NCI-H2081 treated with DMSO at 0.1 percent for 48 hours (cell line): ENCODE measurements at regions not wholly inside any gene's neighbourhood (a gene's known extent, or its start where the extent isn't known, plus 50 kb on each side); places are given as distances from the start of the nearest gene placed in this dataset.

Experiments used
- DNase-seq: peaks from one replicate; lab custom pipeline; 2025; lab: John Stamatoyannopoulos, UW

DNA sequence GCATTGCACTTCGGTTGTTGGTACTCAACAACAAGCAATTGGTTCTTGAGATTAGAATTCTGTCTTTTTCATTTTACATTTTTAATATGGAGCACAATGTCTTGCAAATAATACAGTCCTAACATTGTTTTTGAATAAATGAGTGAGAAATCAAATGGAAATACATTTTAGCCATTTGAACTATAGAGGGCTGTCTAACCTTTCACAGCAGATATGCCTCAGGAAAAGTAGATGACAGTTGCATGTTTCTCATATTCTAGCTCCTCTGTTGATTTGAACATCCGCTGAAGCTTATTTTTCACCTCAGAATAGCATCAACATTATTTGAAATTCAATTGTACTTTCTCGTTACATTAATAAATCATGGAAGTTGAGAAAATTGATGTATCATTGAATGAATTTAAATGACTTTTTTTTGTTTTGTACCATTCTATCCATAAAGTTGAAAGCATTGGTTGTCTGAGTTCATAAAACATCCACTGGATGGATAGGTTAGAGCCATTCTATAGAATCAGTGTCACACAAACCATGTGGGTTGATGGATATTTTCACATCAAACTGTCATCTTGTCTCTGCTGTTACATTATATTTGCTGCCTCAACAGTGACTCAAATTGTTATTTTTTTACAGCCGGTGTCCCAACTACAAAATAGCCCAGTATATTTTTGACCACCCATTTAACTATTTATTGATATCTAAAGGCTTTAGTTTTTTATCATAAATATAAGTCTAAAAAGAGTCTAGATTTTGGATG is 928.3 kb downstream of the NSUN3 start:
- no peak for DNase-seq

DNA sequence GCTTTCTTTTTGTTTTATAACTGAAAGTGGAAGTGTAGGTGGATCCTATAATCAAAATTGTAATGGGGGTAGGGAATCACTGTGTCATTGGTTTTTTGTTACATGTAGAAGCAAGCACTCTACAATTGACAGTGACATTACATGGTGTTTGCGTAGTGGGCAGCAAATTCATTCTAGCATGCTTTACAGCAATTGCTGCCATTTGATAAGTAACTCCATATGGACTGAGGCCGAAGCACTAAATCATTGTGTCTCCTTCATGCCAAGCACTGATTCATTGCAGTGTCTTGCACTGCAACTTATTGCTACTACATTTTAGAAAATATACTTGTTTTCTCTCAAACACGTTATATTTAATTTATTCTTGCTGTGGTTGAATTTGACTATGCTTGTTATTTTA is 933.9 kb downstream of the NSUN3 start:
- no peak for DNase-seq

GRCh38 chr3:95002438-95003046 is 939.7 kb downstream of the NSUN3 start:
- peak; percentile 48 for DNase-seq

- no peak for DNase-seq
These were observed 965.8 kb downstream of the NSUN3 start for GRCh38 chr3:95028688-95029087.

DNA sequence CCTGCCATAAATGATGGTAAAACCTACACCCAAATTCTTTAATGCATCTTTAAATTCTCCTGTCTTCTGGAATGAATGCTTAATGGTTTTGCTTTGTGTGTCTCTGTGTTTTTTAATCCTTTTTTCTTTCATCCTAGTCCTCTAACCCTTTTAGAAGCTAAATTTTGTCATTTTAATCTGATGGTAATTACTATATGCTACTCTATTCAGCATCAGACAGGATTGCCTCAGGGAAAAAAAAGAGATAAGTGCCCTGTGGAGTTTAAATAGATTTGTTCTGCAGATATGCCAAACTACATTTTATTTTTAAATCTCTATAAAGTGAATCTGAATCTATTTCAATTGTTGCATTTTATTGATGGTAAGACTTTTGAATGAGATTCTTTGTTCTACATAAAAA is 966.8 kb downstream of the NSUN3 start:
- no peak for DNase-seq

DNA sequence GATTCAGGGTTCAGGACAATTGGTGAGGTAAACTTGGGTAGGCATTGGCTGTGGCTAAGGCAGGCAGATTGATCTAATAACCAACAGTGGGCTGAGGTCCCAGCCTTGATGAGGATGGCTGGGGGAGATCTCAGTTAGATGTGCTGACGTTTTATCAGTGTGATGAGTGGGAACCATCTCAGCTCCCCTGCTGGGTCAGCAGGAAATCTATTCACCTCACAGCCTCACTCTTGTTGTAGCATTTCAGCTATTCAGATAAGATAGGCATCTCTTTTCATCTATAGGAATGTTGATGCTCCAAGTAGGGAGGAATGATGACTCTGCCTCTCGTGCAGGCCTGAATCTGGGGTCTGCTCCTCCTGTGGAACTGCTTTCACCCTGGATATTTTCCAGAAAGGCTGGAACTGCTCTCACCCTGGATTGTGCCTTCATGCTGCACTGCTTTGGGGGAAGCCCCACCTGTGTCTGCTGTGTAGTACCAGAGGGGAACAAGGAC is 973.7 kb downstream of the NSUN3 start:
- DNase-seq, result no peak

- no peak for DNase-seq
These were observed 974.2 kb downstream of the NSUN3 start for GRCh38 chr3:95037097-95037496.

DNA sequence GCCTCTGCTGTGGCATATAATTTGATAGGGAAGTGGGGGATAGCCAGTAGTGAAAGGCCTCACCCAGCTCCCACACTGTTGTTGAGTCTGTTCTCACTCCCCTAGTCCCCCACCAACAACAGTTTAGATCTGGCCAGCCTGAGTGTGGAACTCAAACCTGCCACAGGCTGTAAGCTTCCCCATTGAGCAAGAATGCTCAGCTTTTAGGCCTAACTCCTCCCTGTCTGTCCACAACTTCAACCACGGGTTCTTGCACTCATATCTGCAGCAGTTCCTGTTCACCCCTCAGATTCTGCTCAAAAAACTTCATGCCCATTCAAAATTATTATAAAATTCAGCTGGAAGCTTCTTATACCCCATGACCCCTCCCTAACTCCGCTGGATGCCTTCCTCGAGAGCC is 975.1 kb downstream of the NSUN3 start:
- DNase-seq, result no peak

- DNase-seq, result no peak
These were observed 981.2 kb downstream of the NSUN3 start for GRCh38 chr3:95044101-95044500.

DNA sequence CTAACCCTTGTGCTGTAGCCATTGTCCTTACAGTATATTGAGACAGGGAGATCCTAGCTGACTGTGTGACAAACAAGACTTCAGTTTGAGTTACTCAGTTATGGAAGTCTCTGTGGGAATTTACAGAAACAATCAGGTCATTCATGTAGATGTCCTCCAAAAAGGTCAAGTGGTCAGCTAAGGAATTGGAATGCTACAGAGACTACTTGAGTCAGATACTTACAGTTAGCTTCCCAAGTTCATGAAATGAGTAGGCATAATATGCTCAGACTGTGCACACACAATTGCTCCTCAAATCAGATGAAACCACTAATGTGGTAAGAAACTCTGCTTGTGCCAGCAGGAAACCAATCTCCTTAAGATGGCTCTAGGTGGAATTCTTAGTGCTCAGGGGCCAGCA is 985.7 kb downstream of the NSUN3 start:
- no peak for DNase-seq

DNA sequence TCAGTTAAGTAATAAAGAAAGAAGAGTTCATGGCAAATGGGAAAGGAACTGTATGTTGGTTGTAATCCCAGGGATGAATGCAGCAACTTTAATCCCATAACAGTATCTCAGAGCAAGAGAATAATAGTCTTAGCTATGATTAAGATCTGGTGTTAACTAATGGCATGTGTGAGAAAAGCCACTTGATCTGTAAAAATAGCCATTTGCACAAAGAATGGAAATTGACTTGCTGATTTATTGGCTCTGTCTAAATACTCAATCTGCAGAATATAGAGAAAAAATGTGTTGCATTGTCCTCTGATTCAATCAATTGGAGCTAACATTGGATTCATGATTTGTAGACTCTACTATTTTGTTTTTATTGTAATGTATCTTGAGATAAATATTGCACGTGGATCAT is 987.0 kb downstream of the NSUN3 start:
- DNase-seq, result no peak

- no peak for DNase-seq
These were observed 992.4 kb downstream of the NSUN3 start for GRCh38 chr3:95055288-95055687.

DNA sequence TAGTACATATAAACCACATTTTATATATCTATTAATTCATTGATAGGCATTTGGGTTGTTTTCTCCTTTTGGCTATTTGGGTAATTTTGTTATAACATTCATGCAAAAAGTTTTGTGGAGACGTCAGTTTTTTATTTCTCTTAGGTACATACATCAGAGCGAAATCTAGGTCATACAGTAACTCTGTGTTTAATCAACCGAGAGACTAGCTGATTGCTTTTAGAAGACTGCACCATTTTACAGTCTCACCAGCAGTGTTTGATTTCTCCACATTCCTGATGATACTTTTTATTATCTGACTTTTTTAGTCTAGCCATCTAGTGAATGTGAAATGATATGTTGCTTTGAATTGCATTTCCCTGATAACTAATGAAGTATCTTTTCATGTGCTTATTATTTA is 1019.3 kb downstream of the NSUN3 start:
- DNase-seq, result no peak

DNA sequence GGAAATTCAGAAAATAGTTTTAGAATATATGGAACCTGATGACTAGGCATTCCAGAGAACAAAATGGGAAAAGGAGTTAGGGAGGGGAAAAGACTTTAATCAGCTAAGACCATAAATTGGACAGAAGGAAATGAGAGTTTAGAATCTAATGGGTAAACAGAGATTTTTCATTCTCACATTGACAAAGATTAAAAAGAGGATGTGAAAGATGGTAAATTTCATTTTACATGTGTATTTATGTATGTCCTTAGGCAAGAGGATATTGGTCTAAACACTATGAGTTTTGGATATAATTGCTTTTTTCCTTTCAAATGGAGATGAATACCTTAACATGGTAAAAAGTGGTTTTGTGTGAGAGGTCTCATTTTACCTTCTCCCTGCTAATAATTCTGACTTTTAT is 1021.9 kb downstream of the NSUN3 start:
- no peak for DNase-seq

- DNase-seq, result no peak
These were observed 1025.6 kb downstream of the NSUN3 start for GRCh38 chr3:95088464-95088863.

DNA sequence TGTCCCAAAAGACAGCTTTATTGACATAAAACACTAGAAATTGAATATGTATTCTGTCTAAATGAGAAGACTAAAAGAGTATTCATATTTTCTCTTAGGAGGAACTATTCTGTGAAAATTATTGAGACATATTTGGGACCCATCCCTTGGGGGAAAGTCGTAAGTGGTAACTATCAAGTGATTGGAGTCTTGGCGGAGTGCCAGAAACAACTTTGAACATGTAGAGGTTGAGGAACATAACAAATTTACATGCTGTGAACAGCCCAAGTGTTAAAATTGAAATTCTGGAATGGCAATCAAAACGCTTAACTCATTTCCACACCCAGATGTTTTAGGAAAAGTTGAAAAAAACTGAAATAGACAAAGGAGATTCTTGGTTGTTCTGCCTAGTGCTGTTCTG is 1034.6 kb downstream of the NSUN3 start:
- no peak for DNase-seq

- no peak for DNase-seq
These were observed 1058.1 kb downstream of the NSUN3 start for GRCh38 chr3:95120921-95121320.

- DNase-seq, result no peak
These were observed 1060.2 kb downstream of the NSUN3 start for GRCh38 chr3:95123104-95123503.

DNA sequence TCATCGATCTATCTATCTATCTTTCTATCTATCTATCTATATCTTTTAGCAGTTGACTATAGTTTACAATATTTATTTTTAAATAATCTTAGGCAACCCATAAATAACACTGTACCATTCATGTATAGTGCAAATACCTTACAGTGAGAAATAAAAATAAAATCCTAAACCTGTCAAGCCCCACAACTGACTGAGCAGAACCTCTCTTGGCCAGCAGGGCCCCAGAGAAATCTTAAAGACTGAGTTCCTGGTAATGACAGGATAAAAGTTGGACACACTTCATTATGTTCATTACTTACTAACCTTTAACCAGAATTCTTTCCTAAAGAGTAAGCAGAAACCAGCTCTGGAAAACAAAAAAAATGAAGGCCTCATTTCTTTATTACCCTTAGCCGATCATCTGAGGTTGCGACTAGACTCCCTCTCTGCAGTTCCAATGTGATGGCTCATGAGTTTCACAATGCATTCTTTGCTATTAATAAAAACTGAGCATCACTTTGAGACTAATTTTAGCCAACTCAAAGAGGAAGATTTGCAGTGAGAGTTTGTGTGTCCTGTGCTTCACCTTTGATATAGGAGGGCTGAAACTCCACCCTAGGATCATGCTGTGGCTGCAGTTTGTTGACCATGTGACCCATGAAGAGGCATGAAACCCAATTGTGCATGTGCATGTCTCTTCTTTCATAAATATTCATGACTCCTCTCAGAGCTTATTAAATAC is 1072.0 kb downstream of the NSUN3 start:
- no peak for DNase-seq

DNA sequence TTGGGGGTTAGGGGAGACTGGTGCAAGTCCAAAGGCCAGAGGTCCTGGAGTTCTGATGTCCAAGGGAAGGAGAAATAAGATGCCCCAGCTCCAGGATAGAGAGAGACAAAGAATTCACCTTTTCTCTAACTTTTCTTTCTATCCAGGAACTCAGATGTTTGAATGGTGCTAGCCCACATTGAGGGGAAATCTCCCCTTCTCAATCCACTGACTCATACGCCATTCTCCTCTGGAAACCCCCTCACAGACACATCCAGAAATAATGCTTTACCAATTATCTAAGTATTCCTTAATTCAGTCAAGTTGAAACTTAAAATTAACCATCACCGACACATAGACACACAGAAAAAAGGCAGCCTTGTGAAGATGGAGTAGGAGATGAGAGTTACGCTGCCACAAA is 1085.2 kb downstream of the NSUN3 start:
- no peak for DNase-seq

DNA sequence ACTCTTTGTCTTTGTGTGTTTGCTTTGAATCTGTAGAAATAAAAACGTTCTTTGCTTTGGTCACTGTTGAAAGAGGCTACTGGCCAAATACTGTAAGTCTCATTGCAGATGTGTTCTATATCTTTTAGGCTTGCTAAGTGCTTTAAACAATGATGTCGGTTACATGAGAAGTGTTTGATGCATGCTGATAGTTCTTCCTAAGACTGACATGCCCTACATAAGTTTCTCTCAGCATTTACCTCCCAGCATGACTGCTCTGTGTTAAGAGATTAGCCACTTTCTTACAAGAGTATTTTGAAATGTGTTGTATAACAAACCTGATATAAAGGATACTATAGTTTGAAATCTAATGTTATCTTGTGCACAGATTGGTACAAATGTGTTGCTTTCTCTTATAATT is 1088.7 kb downstream of the NSUN3 start:
- DNase-seq, result no peak

DNA sequence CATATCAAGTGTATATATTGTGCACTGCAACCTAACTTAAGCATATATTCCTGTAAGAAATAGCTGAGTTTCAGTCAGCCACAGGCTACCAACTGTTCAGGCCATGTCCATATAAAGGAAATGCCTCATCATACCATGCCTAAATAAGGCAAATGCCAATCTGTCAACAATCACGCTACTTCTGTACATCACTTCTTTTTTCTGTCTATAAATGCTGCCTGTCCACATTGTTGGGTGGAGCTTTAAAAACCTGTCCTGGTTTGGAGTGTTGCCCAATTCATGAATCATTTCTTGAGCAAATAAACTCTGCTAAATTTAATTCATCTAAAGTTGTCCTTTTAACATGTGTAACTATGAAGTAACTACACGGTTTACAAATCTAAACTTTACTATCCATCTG is 1091.9 kb downstream of the NSUN3 start:
- DNase-seq, result no peak

GRCh38 chr3:95162794-95163193 is 1099.9 kb downstream of the NSUN3 start:
- DNase-seq, result no peak
